ENCODE measurements at regions not wholly inside any gene's neighbourhood (a gene's known extent, or its start where the extent isn't known, plus 50 kb on each side); places are given as distances from the start of the nearest gene placed in this dataset.
"Not testable (repeated sequence)": the region's sequence is repeated elsewhere in the genome, so short reads cannot be mapped to it uniquely, and the experiment has no call there.

DNA sequence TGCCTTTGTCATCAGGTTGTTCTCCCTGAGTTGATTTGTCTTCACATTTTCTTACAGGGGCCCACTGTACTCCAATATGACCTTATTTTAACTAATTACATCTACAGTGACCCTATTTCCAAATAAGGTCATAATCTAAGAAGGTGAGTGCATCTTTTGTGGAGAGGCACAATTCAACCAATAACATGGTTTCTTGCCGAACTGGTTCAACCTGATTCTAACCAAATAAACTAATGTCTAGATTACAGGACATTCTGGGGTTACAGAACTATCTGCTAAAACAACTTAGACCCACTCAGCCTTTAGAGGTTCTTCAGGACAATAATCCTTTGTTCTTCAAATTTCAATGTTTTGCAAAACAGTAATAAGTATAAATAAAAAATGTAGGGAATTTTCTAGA is 496.5 kb upstream of the SOX11 start:
- Mint-ChIP-seq H3K27ac (ENCODE audit: unreplicated experiment) (no peak overlapping the region), H3K4me3 (ENCODE audit: unreplicated experiment) (no peak overlapping the region), H3K27me3 (ENCODE audit: unreplicated experiment) (no peaks in the 10 kb centered on the region), H3K9me3 (ENCODE audit: unreplicated experiment) (peaks cover 1% of the 10 kb centered on the region), H3K4me1 (ENCODE audit: low read depth, unreplicated experiment) (no peaks in the 10 kb centered on the region), H3K36me3 (ENCODE audit: unreplicated experiment) (peaks cover under 1% of the 10 kb centered on the region)
- TF ChIP-seq, protein P1, sequence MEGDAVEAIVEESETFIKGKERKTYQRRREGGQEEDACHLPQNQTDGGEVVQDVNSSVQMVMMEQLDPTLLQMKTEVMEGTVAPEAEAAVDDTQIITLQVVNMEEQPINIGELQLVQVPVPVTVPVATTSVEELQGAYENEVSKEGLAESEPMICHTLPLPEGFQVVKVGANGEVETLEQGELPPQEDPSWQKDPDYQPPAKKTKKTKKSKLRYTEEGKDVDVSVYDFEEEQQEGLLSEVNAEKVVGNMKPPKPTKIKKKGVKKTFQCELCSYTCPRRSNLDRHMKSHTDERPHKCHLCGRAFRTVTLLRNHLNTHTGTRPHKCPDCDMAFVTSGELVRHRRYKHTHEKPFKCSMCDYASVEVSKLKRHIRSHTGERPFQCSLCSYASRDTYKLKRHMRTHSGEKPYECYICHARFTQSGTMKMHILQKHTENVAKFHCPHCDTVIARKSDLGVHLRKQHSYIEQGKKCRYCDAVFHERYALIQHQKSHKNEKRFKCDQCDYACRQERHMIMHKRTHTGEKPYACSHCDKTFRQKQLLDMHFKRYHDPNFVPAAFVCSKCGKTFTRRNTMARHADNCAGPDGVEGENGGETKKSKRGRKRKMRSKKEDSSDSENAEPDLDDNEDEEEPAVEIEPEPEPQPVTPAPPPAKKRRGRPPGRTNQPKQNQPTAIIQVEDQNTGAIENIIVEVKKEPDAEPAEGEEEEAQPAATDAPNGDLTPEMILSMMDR (IDR thresholded peaks at IDR 0.05; ENCODE audit: partially characterized antibody, unreplicated experiment) = no peak
- no peak for DNase-seq

DNA sequence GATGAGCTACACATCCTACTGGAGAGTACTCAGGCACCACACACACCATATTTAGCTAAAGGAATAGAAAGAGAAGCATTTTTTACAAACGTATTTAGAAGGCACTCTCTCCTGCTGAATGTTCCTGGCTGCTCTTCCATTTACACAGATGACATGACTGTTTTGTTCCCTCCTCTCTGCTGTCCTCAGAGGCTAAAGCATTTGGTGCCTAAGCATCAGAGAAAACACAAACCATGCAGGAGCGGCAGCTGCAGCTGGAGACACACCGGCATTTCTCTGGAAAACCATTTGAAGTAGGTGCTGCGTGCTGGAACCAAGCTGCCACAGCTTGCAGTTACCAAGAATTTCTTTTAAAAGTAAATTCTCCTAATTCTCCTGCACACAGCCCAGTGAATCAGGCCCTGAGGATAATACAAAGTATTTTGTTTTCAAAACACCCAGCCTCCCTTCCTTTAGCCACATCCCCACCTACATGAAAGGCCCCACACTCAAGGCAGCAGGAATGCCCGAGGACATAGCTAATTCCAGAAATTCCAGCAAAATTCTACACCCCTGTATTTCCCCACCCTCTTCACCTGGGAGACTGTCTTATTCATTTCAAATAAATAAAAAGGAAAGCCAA is 488.9 kb upstream of the SOX11 start:
- Mint-ChIP-seq H3K27me3 (ENCODE audit: unreplicated experiment) (peaks cover 1% of the 10 kb centered on the region), H3K27ac (ENCODE audit: unreplicated experiment) (peak overlapping the region; percentile 92), H3K4me3 (ENCODE audit: unreplicated experiment) (no peak overlapping the region), H3K36me3 (ENCODE audit: unreplicated experiment) (peaks cover 4% of the 10 kb centered on the region), H3K4me1 (ENCODE audit: low read depth, unreplicated experiment) (peaks cover 27% of the 10 kb centered on the region), H3K9me3 (ENCODE audit: unreplicated experiment) (no peaks in the 10 kb centered on the region)
- TF ChIP-seq, protein P1 (IDR thresholded peaks at IDR 0.05; ENCODE audit: partially characterized antibody, unreplicated experiment) = no peak
- no peak for DNase-seq

DNA sequence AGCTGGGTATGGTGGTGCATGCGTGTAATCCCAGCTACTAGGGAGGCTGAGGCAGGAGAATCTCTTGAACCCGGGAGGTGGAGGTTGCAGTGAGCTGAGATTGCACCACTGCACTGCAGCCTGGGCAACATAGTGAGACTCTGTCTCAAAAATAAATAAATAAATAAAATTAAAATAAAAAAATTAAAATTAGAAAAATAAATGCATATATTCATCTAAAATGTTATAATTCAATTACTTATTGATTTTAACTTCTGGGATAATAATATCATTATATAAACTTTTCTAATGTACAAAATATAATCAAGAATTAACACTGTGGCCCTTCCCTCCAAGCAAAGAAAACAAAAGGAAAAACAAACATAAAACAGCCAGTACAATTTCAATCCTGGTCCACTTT is 485.4 kb upstream of the SOX11 start:
- not testable (repeated sequence) for H3K9me3 Mint-ChIP-seq (ENCODE audit: unreplicated experiment); H3K4me3 Mint-ChIP-seq (ENCODE audit: unreplicated experiment); H3K27me3 Mint-ChIP-seq (ENCODE audit: unreplicated experiment); H3K36me3 Mint-ChIP-seq (ENCODE audit: unreplicated experiment); H3K27ac Mint-ChIP-seq (ENCODE audit: unreplicated experiment); DNase-seq
- H3K4me1 Mint-ChIP-seq (ENCODE audit: low read depth, unreplicated experiment) = peaks cover 27% of the 10 kb centered on the region

DNA sequence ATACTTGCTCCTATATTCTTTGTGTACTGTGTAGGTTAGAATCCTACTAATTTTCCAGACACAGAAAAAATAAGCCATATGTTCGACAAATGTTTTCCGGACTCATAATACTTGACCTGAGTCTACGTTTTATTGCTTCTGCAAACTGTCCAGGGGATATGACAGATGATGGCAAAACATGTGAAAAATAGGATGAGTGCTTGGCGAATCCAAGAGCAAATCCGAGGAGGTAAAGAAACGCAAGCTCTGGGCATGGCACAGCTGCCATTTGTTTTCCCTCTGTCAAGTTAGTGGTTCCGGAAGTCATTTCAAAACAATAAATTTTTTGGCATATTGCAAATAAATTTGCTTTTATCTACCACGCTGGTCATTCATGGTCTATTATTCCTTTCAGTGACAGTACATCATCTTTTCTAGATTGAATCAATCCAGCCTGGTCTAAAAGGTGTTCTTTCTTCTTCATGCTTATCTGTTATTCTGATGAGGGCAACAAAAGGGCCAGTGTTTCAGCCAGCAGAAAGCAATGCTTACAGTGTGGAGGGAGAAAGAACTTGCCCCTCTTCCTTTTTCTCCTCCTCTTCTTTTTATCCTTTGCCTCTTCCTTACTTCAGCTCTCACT is 476.1 kb upstream of the SOX11 start:
- Mint-ChIP-seq H3K4me1 (ENCODE audit: low read depth, unreplicated experiment) (no peaks in the 10 kb centered on the region), H3K27ac (ENCODE audit: unreplicated experiment) (no peak overlapping the region), H3K4me3 (ENCODE audit: unreplicated experiment) (no peak overlapping the region), H3K36me3 (ENCODE audit: unreplicated experiment) (peaks cover 5% of the 10 kb centered on the region), H3K9me3 (ENCODE audit: unreplicated experiment) (no peaks in the 10 kb centered on the region), H3K27me3 (ENCODE audit: unreplicated experiment) (peaks cover 1% of the 10 kb centered on the region)
- TF ChIP-seq, protein P1 (IDR thresholded peaks at IDR 0.05; ENCODE audit: partially characterized antibody, unreplicated experiment) = no peak
- no peak for DNase-seq

DNA sequence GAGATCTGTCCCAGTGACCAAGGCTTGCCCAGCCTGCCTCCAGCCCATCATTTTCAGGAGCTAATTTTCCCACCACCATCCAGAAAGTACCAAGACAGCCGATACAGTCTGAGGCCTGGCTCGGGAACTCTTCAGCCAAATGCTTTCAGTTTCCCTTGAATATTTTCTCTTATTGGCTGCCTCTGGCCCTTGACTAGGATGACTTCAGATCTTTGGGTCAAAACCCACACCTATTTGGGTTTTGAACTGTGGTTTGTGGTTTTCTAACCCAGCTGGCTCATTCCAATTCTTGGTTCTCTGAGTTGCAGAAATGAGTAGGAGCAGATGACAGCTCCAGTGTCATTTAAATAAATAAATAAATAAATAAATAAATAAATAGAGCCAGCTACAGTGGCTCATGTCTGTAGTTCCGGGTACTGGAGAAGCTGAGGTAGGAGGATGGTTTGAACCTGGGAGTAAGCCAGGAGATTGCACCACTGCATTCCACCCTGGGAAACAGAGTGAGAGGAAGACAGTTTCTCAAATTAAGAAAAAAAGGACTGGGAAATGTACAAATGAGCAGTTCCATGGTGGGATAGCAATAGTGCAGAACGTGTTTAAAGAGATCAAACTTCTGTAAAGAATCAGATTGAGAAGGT is 465.0 kb upstream of the SOX11 start:
- Mint-ChIP-seq H3K4me1 (ENCODE audit: low read depth, unreplicated experiment) (peaks cover 25% of the 10 kb centered on the region), H3K4me3 (ENCODE audit: unreplicated experiment) (no peak overlapping the region), H3K27ac (ENCODE audit: unreplicated experiment) (peak overlapping the region; percentile 76), H3K27me3 (ENCODE audit: unreplicated experiment) (peaks cover 4% of the 10 kb centered on the region), H3K36me3 (ENCODE audit: unreplicated experiment) (no peaks in the 10 kb centered on the region), H3K9me3 (ENCODE audit: unreplicated experiment) (peaks cover 6% of the 10 kb centered on the region)
- no peak for DNase-seq
- TF ChIP-seq, protein P1 (IDR thresholded peaks at IDR 0.05; ENCODE audit: partially characterized antibody, unreplicated experiment) = no peak
